Calu3 (cell line): ENCODE measurements at regions not wholly inside any gene's neighbourhood (a gene's known extent, or its start where the extent isn't known, plus 50 kb on each side); places are given as distances from the start of the nearest gene placed in this dataset.
"Not testable (repeated sequence)": the region's sequence is repeated elsewhere in the genome, so short reads cannot be mapped to it uniquely, and the experiment has no call there.

Experiments used
- BruUV-seq: library from RNA; stranded (reverse); fragments of 400-500 nt; replicated peaks from 2 replicates; lab custom pipeline; 2021; lab: Mats Ljungman, UMichigan
- CTCF ChIA-PET: fragments of 300-600 bp; sonication (Branson Sonifier 250); formaldehyde crosslinking; loops from one replicate; lab custom pipeline; 2022; ENCODE audit warnings: antibody characterized with exemption; lab: Charles Lee
- DNase-seq: peaks from one replicate; pipeline ENCODE4 v3.0.0; 2022
- H3K27ac Mint-ChIP-seq: one replicate; pipeline ENCODE4 v1.8.0; 2022; ENCODE audit warnings: mixed read lengths; ENCODE audit not compliant: unreplicated experiment
- H3K27me3 Mint-ChIP-seq: one replicate; pipeline ENCODE4 v1.8.0; 2022; ENCODE audit warnings: mixed read lengths; ENCODE audit not compliant: unreplicated experiment
- H3K36me3 Mint-ChIP-seq: one replicate; pipeline ENCODE4 v1.8.0; 2022; ENCODE audit warnings: mild to moderate bottlenecking, moderate library complexity, mixed read lengths; ENCODE audit not compliant: insufficient read depth, unreplicated experiment
- H3K4me1 Mint-ChIP-seq: one replicate; pipeline ENCODE4 v1.8.0; 2022; ENCODE audit warnings: mild to moderate bottlenecking, low read depth, mixed read lengths; ENCODE audit not compliant: unreplicated experiment
- H3K4me3 Mint-ChIP-seq: one replicate; pipeline ENCODE4 v1.8.0; 2022; ENCODE audit warnings: mild to moderate bottlenecking, low read depth, moderate library complexity, mixed read lengths; ENCODE audit not compliant: unreplicated experiment
- H3K9me3 Mint-ChIP-seq: one replicate; pipeline ENCODE4 v1.8.0; 2022; ENCODE audit warnings: low read depth, mixed read lengths; ENCODE audit not compliant: unreplicated experiment
- intact Hi-C: fragments of 100-400 bp; cut with micrococcal nuclease; formaldehyde crosslinking; loops from one replicate; pipeline ENCODE4 v1.10.0; 2022; ENCODE audit not compliant: unreplicated experiment
- TF ChIP-seq, protein P1 (sequence below): fragments of 200-600 bp; IDR thresholded peaks from one replicate; pipeline ENCODE4 v1.8.0; 2022; ENCODE audit warnings: antibody characterized with exemption; ENCODE audit not compliant: unreplicated experiment

DNA sequence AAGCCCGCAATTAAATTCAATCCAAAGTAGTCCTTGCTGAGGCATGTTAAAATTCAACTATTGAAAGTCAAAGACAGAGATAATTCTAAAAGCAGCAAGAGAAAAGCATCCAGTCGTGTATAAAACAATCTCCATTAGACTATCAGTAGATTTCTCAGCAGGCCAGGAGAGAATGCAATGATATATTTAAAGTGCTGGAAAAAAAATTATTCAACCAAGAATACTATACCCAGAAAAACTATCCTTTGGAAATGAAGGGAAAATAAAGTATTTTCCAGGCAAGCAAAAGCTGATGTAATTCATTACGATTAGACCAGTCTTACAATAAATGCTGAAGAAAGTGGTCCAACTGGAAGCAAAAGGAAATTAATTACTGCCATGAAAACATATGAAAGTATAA lies 113.5 kb downstream of the TRIM42 start:
- no peaks in the 10 kb centered on the region for H3K4me1 Mint-ChIP-seq
- intact Hi-C loops, result no loop called here
- no peak for DNase-seq
- H3K4me3 Mint-ChIP-seq, result no peak overlapping the region
- TF ChIP-seq, protein P1, sequence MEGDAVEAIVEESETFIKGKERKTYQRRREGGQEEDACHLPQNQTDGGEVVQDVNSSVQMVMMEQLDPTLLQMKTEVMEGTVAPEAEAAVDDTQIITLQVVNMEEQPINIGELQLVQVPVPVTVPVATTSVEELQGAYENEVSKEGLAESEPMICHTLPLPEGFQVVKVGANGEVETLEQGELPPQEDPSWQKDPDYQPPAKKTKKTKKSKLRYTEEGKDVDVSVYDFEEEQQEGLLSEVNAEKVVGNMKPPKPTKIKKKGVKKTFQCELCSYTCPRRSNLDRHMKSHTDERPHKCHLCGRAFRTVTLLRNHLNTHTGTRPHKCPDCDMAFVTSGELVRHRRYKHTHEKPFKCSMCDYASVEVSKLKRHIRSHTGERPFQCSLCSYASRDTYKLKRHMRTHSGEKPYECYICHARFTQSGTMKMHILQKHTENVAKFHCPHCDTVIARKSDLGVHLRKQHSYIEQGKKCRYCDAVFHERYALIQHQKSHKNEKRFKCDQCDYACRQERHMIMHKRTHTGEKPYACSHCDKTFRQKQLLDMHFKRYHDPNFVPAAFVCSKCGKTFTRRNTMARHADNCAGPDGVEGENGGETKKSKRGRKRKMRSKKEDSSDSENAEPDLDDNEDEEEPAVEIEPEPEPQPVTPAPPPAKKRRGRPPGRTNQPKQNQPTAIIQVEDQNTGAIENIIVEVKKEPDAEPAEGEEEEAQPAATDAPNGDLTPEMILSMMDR, result no peak
- H3K27ac Mint-ChIP-seq, result no peak overlapping the region
- CTCF ChIA-PET, result no interaction called here
- no peaks in the 10 kb centered on the region for H3K36me3 Mint-ChIP-seq
- BruUV-seq, result no TSS peak
- H3K9me3 Mint-ChIP-seq, result peaks cover 9% of the 10 kb centered on the region
- no peaks in the 10 kb centered on the region for H3K27me3 Mint-ChIP-seq

DNA sequence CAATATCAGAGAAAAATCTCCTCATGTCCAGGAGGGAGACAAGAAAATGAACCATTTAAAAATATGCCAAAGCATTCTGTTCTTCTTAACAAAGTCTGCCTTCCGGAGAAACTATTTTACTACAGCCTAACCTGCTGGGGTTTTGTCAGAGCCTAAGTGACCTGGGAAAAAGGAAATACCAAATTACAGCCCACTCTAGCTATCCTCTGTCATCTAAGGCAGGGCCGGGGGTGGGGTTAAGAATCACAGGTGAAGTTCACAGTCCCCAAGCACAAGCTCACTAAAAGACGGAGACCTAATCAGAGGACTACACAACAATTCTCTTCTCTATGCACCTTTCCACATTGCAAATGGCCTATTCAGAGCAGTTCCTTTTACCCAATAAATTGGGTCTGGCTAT lies 116.6 kb downstream of the TRIM42 start:
- Mint-ChIP-seq H3K9me3 (peaks cover 9% of the 10 kb centered on the region), H3K4me1 (no peaks in the 10 kb centered on the region), H3K4me3 (no peak overlapping the region), H3K27ac (no peak overlapping the region), H3K27me3 (no peaks in the 10 kb centered on the region), H3K36me3 (no peaks in the 10 kb centered on the region)
- CTCF ChIA-PET, result no interaction called here
- DNase-seq, result no peak
- no TSS peak for BruUV-seq
- intact Hi-C loops, result no loop called here
- TF ChIP-seq, protein P1, result no peak

DNA sequence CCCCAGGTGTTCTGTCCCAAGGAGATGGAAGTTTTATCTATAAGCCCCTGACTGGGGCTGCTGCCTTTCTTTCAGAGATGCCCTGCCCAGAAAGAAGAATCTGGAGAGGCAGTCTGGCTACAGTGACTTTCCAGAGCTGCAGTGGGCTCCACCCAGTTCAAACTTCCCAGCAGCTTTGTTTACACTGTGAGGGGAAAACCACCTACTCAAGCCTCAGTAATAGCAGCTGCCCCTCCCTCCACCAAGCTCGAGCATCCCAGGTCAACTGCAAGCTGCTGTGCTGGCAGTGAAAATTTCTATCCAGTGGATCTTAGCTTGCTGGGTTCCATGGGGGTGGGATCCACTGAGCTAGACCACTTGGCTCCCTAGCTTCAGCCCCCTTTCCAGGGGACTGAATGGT lies 125.0 kb downstream of the TRIM42 start:
- H3K27me3 Mint-ChIP-seq, DNase-seq, intact Hi-C loops, H3K4me3 Mint-ChIP-seq, H3K4me1 Mint-ChIP-seq, H3K36me3 Mint-ChIP-seq, CTCF ChIA-PET, BruUV-seq, H3K9me3 Mint-ChIP-seq, H3K27ac Mint-ChIP-seq: not testable (repeated sequence)

DNA sequence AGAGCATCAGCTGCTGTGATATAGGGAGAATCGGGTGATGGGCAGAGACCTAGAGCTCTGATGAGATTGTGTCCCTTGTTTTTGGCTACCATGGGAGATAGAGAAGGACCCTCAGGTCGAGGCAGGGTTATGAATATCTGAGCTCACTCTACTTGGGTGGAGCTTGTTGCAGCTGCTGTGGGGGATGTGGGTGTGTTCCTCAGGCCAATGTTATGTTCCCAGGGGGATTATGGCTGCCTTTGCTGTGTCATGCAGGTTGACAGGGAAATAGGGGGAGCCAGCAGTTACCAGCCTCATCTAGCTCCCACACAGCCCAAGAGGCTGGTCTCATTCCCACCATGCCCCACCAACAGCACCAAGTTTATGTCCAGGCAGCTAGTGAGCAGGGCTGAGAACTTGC lies 131.5 kb downstream of the TRIM42 start:
- Mint-ChIP-seq H3K27ac (no peak overlapping the region), H3K36me3 (no peaks in the 10 kb centered on the region), H3K4me1 (peaks cover 8% of the 10 kb centered on the region), H3K9me3 (peaks cover 5% of the 10 kb centered on the region), H3K27me3 (no peaks in the 10 kb centered on the region), H3K4me3 (no peak overlapping the region)
- BruUV-seq, result no TSS peak
- CTCF ChIA-PET, result no interaction called here
- intact Hi-C loops, result no loop called here
- TF ChIP-seq, protein P1, result no peak
- no peak for DNase-seq

DNA sequence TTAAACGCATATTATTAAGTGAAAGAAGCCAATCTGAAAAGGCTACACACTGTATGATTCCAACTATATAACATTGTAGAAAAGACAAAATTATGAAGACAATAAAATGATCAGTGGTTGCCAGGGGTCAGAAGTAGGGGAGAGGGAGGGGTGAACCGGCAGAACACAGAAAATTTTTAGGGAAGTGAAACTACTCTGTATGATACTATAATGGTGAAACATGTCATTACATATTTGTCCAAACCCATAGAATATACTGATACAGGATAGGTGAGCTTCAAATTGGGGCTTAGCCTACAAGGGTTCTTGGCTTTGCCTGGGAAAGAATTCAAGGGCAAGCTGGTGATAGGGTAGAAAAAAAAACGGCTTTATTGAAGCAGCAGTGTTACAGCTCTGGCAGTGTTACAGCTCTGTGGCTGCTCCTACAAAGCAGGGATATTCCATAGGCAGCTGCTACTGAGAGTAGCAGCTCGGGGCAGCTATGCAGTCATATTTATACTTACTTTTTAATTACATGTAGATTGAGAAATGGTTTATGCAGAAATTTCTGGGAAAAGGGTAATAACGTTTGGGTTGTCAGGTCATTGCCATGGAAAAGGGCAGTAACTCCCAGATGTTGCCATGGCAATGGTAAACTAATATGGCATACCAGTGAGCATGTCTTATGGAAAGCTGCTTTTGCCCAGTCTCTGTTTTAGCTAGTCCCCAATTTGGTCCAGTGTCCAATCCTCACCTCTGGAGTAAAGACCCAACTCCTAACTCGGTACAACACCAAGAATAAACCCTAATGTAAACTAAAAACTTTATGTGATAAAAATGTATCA lies 125.1 kb upstream of the SLC25A36 start:
- DNase-seq, result no peak
- Mint-ChIP-seq H3K27me3 (peaks cover 11% of the 10 kb centered on the region), H3K36me3 (no peaks in the 10 kb centered on the region), H3K27ac (no peak overlapping the region), H3K4me3 (no peak overlapping the region), H3K9me3 (peaks cover 2% of the 10 kb centered on the region), H3K4me1 (no peaks in the 10 kb centered on the region)
- no TSS peak for BruUV-seq
- intact Hi-C loops, result no loop called here
- CTCF ChIA-PET, result interaction anchor here (0.6 kb wide), 1 partner anchor 1712 kb away, joined by 5 read pairs; no protein-coding TSS in a partner anchor
- TF ChIP-seq, protein P1, result no peak
